H1 (cell line): ENCODE measurements at regions not wholly inside any gene's neighbourhood (a gene's known extent, or its start where the extent isn't known, plus 50 kb on each side); places are given as distances from the start of the nearest gene placed in this dataset.

ENCODE experiments used
- CREB1 ChIP-seq: IDR thresholded peaks from 2 replicates; pipeline ENCODE4 v1.6.1; 2012; ENCODE audit warnings: inconsistent platforms
- HDAC2 ChIP-seq, 2 experiments: fragments of 300-600 bp in 1 of 2; sonication (generic) in 1 of 2; IDR thresholded peaks; 2 replicates each; pipeline ENCODE4 v1.6.1; 2011 to 2012; ENCODE audit warnings: low read depth in 2 of 2, low read length in 2 of 2, mild to moderate bottlenecking in 2 of 2, moderate library complexity in 2 of 2, borderline replicate concordance in 1 of 2, inconsistent platforms in 1 of 2
- JUN ChIP-seq: IDR thresholded peaks from 2 replicates; pipeline ENCODE4 v1.6.1; 2011; ENCODE audit warnings: low read depth, mild to moderate bottlenecking, improper control_type of control experiment, low read length
- JUND ChIP-seq: IDR thresholded peaks from 2 replicates; pipeline ENCODE4 v1.6.1; 2011; ENCODE audit warnings: mild to moderate bottlenecking, improper control_type of control experiment, low read length
- SIX5 ChIP-seq: IDR thresholded peaks from 2 replicates; pipeline ENCODE4 v1.6.1; 2011; ENCODE audit warnings: mild to moderate bottlenecking, low read depth, low read length
- SRF ChIP-seq: IDR thresholded peaks from 2 replicates; pipeline ENCODE4 v1.6.1; 2011; ENCODE audit warnings: mild to moderate bottlenecking, low read depth, low read length, moderate library complexity

GRCh38 chr12:98062464-98063245 lies 452.7 kb upstream of the TMPO start (continued):
- TF ChIP-seq CREB1 (no peak), JUN (no peak), SIX5 (no peak), HDAC2 (IDR thresholded peaks at IDR 0.05; ENCODE audit: borderline replicate concordance in 1 of 2, low read depth in 2 of 2, low read length in 2 of 2) (no peak), SRF (no peak), JUND (no peak)
